Suprapubic skin (tissue), 4 donors: ENCODE measurements at regions not wholly inside any gene's neighbourhood (a gene's known extent, or its start where the extent isn't known, plus 50 kb on each side); places are given as distances from the start of the nearest gene placed in this dataset.

ENCODE experiments used
- CTCF ChIP-seq, 2 donors: fragments of 200-600 bp in 1 of 2; fragments of 450-650 bp in 1 of 2; sonication (generic) in 1 of 2; IDR thresholded peaks; one replicate each; pipeline ENCODE4 v1.5.1; 2016 to 2019; ENCODE audit warnings: antibody characterized with exemption in 2 of 2, mild to moderate bottlenecking in 1 of 2, moderate library complexity in 1 of 2
- EP300 ChIP-seq: sonication (generic); formaldehyde crosslinking; IDR thresholded peaks from one replicate; pipeline ENCODE4 v1.6.1; 2017; ENCODE audit warnings: antibody characterized with exemption
- POLR2A ChIP-seq, 2 donors: fragments of 450-650 bp; IDR thresholded peaks; one replicate each; pipeline ENCODE4 v1.6.1; 2017; ENCODE audit warnings: antibody characterized with exemption in 2 of 2, mild to moderate bottlenecking in 2 of 2, moderate library complexity in 2 of 2
- POLR2AphosphoS5 ChIP-seq, 3 donors: sonication (generic); formaldehyde crosslinking; IDR thresholded peaks; one replicate each; pipeline ENCODE4 v1.6.1; 2017; ENCODE audit warnings: antibody characterized with exemption in 3 of 3

- TF ChIP-seq CTCF (IDR thresholded peaks at IDR 0.05) (no peak), EP300 (no peak), POLR2A (IDR thresholded peaks at IDR 0.05) (no peak), POLR2AphosphoS5 (IDR thresholded peaks at IDR 0.05) (no peak)
Observed at GRCh38 chr11:70806461-70807194, 408.3 kb downstream of the CTTN start.
